ENCODE measurements at regions not wholly inside any gene's neighbourhood (a gene's known extent, or its start where the extent isn't known, plus 50 kb on each side); places are given as distances from the start of the nearest gene placed in this dataset.

- TF ChIP-seq SMC3 (IDR thresholded peaks at IDR 0.05; ENCODE audit: low read depth, low read length) (no peak), RFX5 (IDR thresholded peaks at IDR 0.05; ENCODE audit: low read depth, low read length) (no peak), FOS (IDR thresholded peaks at IDR 0.05; ENCODE audit: low read depth, low read length) (no peak), CEBPB (IDR thresholded peaks at IDR 0.05; ENCODE audit: low read depth, low read length) (no peak), POLR2A (IDR thresholded peaks at IDR 0.05; ENCODE audit: low read depth, low read length) (no peak), NFE2L2 (IDR thresholded peaks at IDR 0.05; ENCODE audit: low read depth, low read length) (no peak)
These were observed 118.1 kb upstream of the FRY start (continued) for GRCh38 chr13:31913459-31913858.

GRCh38 chr13:31914843-31915242, 116.7 kb upstream of the FRY start:
- Histone ChIP-seq H3K27me3 (ENCODE audit: control insufficient read depth, insufficient read depth, low read length) (no peaks in the 10 kb centered on the region), H4K91ac (ENCODE audit: insufficient read depth, low read depth, low read length) (no peak overlapping the region), H3K36me3 (ENCODE audit: control insufficient read depth, insufficient read depth, low read length) (no peaks in the 10 kb centered on the region), H2AFZ (replicated peaks; ENCODE audit: low read length, poor library complexity) (no peak overlapping the region), H2BK15ac (ENCODE audit: low read depth, low read length) (no peak overlapping the region), H4K20me1 (ENCODE audit: insufficient read depth, low read length) (no peaks in the 10 kb centered on the region), H4K5ac (ENCODE audit: low read depth, low read length) (no peak overlapping the region), H3K4me2 (ENCODE audit: low read depth, low read length) (no peak overlapping the region), H2BK5ac (ENCODE audit: low read depth, low read length, poor library complexity, severe bottlenecking) (no peak overlapping the region), H3K9ac (ENCODE audit: low read depth, low read length) (no peak overlapping the region), H3K14ac (replicated peaks; ENCODE audit: low read depth, low read length) (no peak overlapping the region), H3K4me3 (ENCODE audit: insufficient read depth, low read depth, low read length) (no peak overlapping the region), H2AK9ac (replicated peaks; ENCODE audit: low read depth, low read length, poor library complexity) (no peak overlapping the region), H3K23ac (ENCODE audit: low read depth, low read length) (no peak overlapping the region), H4K8ac (ENCODE audit: low read depth in 2 of 2, low read length in 2 of 2) (no peak overlapping the region), H3K27ac (ENCODE audit: insufficient read depth, low read length) (no peak overlapping the region), H2BK20ac (ENCODE audit: low read depth, low read length) (no peak overlapping the region), H3K4ac (ENCODE audit: low read depth, low read length) (no peak overlapping the region), H3K18ac (ENCODE audit: low read depth, low read length) (no peak overlapping the region), H3K56ac (ENCODE audit: extremely low read depth, insufficient read depth, low read length) (no peak overlapping the region), H3K9me3 (ENCODE audit: control insufficient read depth, insufficient read depth, low read length) (no peaks in the 10 kb centered on the region), H3K9me1 (ENCODE audit: insufficient read depth, low read length) (no peaks in the 10 kb centered on the region), H2BK120ac (ENCODE audit: low read depth, low read length) (no peak overlapping the region), H2AK5ac (ENCODE audit: low read depth, low read length) (no peak overlapping the region), H3K4me1 (ENCODE audit: control insufficient read depth, insufficient read depth, low read length) (peaks cover 2% of the 10 kb centered on the region; the same call in 1 of the 2 replicates), H3K79me1 (ENCODE audit: low read depth in 1 of 2, low read length in 2 of 2) (no peaks in the 10 kb centered on the region)
- TF ChIP-seq CHD1 (IDR thresholded peaks at IDR 0.05; ENCODE audit: low read depth, low read length) (no peak), POLR2A (IDR thresholded peaks at IDR 0.05; ENCODE audit: low read depth, low read length) (no peak), SMC3 (IDR thresholded peaks at IDR 0.05; ENCODE audit: low read depth, low read length) (no peak), RFX5 (IDR thresholded peaks at IDR 0.05; ENCODE audit: low read depth, low read length) (no peak), ELK1 (IDR thresholded peaks at IDR 0.05; ENCODE audit: borderline replicate concordance, low read depth, low read length) (no peak), MAFK (IDR thresholded peaks at IDR 0.05; ENCODE audit: low read depth, low read length) (no peak), MAZ (IDR thresholded peaks at IDR 0.05; ENCODE audit: borderline replicate concordance, low read depth, low read length) (no peak), RCOR1 (IDR thresholded peaks at IDR 0.05; ENCODE audit: insufficient replicate concordance, low read length) (no peak)
- intact Hi-C loops (cut with micrococcal nuclease), result loop anchor here (5.0 to 10.0 kb wide), 5 partner anchors 117 to 667 kb away; partner anchors contain the start of gene FRY
- ATAC-seq (ENCODE audit: low read depth) (no peak), DNase-seq (no peak)
- in situ Hi-C loops (cut with MboI; ENCODE audit: low sequenced_read_pairs), result loop anchor here (5.0 to 10.0 kb wide), 2 partner anchors 397 to 660 kb away; no protein-coding TSS in a partner anchor
- no TSS peak for BruUV-seq (replicated peaks)
- WGBS, 2 experiments (ENCODE audit: extremely low coverage in 2 of 2, insufficient read length in 1 of 2), result 100% methylated on average over 1 of the region's 4 CpGs; no CpG with 5 or more reads in 1 of the 2 experiments
- dilution Hi-C loops (cut with HindIII; ENCODE audit: low sequenced_read_pairs, unreplicated experiment), result no loop called here
- POLR2A ChIA-PET (ENCODE audit: unreplicated experiment), result no interaction called here
- CTCF ChIA-PET, result interaction anchor here (0.6 to 0.7 kb wide), 2 partner anchors 17 to 87 kb away, joined by 3 to 4 read pairs; no protein-coding TSS in a partner anchor
